K562 (cell line): ENCODE measurements at regions not wholly inside any gene's neighbourhood (a gene's known extent, or its start where the extent isn't known, plus 50 kb on each side); places are given as distances from the start of the nearest gene placed in this dataset.
A peak's percentile ranks its signal among the peaks of the same experiment; 100 is the strongest.

Experiments used
- ARHGAP35 ChIP-seq: fragments of 450-650 bp; IDR thresholded peaks from 2 replicates; pipeline ENCODE4 v1.6.1; 2018; ENCODE audit not compliant: partially characterized antibody
- BHLHE40 ChIP-seq: IDR thresholded peaks from 2 replicates; pipeline ENCODE4 v1.6.1; 2011; ENCODE audit warnings: low read length, improper control_type of control experiment
- CBFA2T2 ChIP-seq: fragments of 450-650 bp; conservative IDR thresholded peaks from 2 replicates; pipeline ENCODE4 v1.6.1; 2017; ENCODE audit warnings: mild to moderate bottlenecking
- ELF2 ChIP-seq: fragments of 250-450 bp; sonication (Bioruptor Pico); IDR thresholded peaks from 2 replicates; pipeline ENCODE4 v1.5.0; 2021; ENCODE audit warnings: mild to moderate bottlenecking
- ESRRB ChIP-seq: fragments of 250-450 bp; sonication (Bioruptor Pico); IDR thresholded peaks from 2 replicates; pipeline ENCODE4 v1.5.0; 2020; ENCODE audit warnings: mild to moderate bottlenecking, moderate library complexity, borderline replicate concordance
- GATAD2A ChIP-seq: fragments of 450-650 bp; IDR thresholded peaks from 2 replicates; pipeline ENCODE4 v1.6.1; 2017
- HMG20B ChIP-seq: fragments of 250-450 bp; sonication (Bioruptor Pico); IDR thresholded peaks from 2 replicates; pipeline ENCODE4 v1.5.0; 2021; ENCODE audit warnings: mild to moderate bottlenecking
- NCOA2 ChIP-seq, 2 experiments: fragments of 450-650 bp; IDR thresholded peaks; 2 replicates each; pipeline ENCODE4 v1.6.1; 2018; ENCODE audit warnings: mild to moderate bottlenecking in 2 of 2, moderate library complexity in 1 of 2; ENCODE audit not compliant: partially characterized antibody in 2 of 2
- NCOR1 ChIP-seq: fragments of 450-650 bp; IDR thresholded peaks from 2 replicates; pipeline ENCODE4 v1.6.1; 2016; ENCODE audit warnings: mild to moderate bottlenecking, moderate library complexity
- NFIX ChIP-seq: fragments of 250-450 bp; sonication (Bioruptor Pico); IDR thresholded peaks from 2 replicates; pipeline ENCODE4 v1.4.0; 2020; ENCODE audit warnings: low read depth, mild to moderate bottlenecking, moderate library complexity
- PURB ChIP-seq: sonication (generic); formaldehyde crosslinking; IDR thresholded peaks from 2 replicates; pipeline ENCODE4 v1.9.0; 2021; ENCODE audit warnings: low read depth, mild to moderate bottlenecking, missing genetic modification reagents
- PYGO2 ChIP-seq: fragments of 450-650 bp; IDR thresholded peaks from 2 replicates; pipeline ENCODE4 v1.6.1; 2016; ENCODE audit warnings: mild to moderate bottlenecking, missing genetic modification characterization, moderate library complexity, missing compliant biosample characterization
- RAD21 ChIP-seq, 2 experiments: fragments of 250-450 bp in 1 of 2; fragments of 450-650 bp in 1 of 2; sonication (Bioruptor Pico) in 1 of 2; formaldehyde crosslinking in 1 of 2; IDR thresholded peaks in 1 of 2; conservative IDR thresholded peaks in 1 of 2; 2 replicates each; pipeline versions ENCODE4 v1.4.0 to v1.8.0; 2020 to 2022; ENCODE audit warnings: mild to moderate bottlenecking in 2 of 2, moderate library complexity in 1 of 2
- RHOXF2B ChIP-seq: fragments of 250-450 bp; sonication (Bioruptor Pico); conservative IDR thresholded peaks from 2 replicates; pipeline ENCODE4 v1.5.1; 2021
- SIN3B ChIP-seq: fragments of 450-650 bp; IDR thresholded peaks from 2 replicates; pipeline ENCODE4 v1.6.1; 2017; ENCODE audit warnings: low read depth, mild to moderate bottlenecking, moderate library complexity
- SMC3 ChIP-seq: conservative IDR thresholded peaks from 2 replicates; pipeline ENCODE4 v1.6.1; 2011; ENCODE audit warnings: low read depth, low read length, improper control_type of control experiment; ENCODE audit not compliant: insufficient read depth
- SP2 ChIP-seq: IDR thresholded peaks from 2 replicates; pipeline ENCODE4 v1.6.1; 2011; ENCODE audit warnings: mild to moderate bottlenecking, low read depth, low read length, moderate library complexity; ENCODE audit not compliant: poor library complexity, severe bottlenecking; ENCODE audit errors: extremely low read depth
- XRCC3 ChIP-seq: fragments of 450-650 bp; IDR thresholded peaks from 2 replicates; pipeline ENCODE4 v1.6.1; 2017; ENCODE audit warnings: mild to moderate bottlenecking, moderate library complexity
- XRCC5 ChIP-seq: fragments of 200-400 bp; formaldehyde crosslinking; IDR thresholded peaks from 2 replicates; pipeline ENCODE4 v1.6.1; 2017; ENCODE audit warnings: low read depth, mild to moderate bottlenecking, low read length
- ZFPM2 ChIP-seq: fragments of 250-450 bp; sonication (Bioruptor Pico); IDR thresholded peaks from 2 replicates; pipeline ENCODE4 v1.5.1; 2022; ENCODE audit warnings: mild to moderate bottlenecking
- ZNF24 ChIP-seq: fragments of 450-650 bp; IDR thresholded peaks from 2 replicates; pipeline ENCODE4 v1.6.1; 2016
- ZNF263 ChIP-seq: sonication (generic); formaldehyde crosslinking; IDR thresholded peaks from 2 replicates; pipeline ENCODE4 v1.8.0; 2022; ENCODE audit warnings: mild to moderate bottlenecking, missing genetic modification reagents, borderline replicate concordance
- ZNF518B ChIP-seq: fragments of 250-450 bp; sonication (Bioruptor Pico); IDR thresholded peaks from 2 replicates; pipeline ENCODE4 v1.5.0; 2021; ENCODE audit warnings: mild to moderate bottlenecking, moderate library complexity
- ZNF561 ChIP-seq: fragments of 450-650 bp; formaldehyde crosslinking; conservative IDR thresholded peaks from 2 replicates; pipeline ENCODE4 v1.4.0; 2020; ENCODE audit warnings: mild to moderate bottlenecking, moderate library complexity
- ZNF57 ChIP-seq: fragments of 450-650 bp; formaldehyde crosslinking; IDR thresholded peaks from 2 replicates; pipeline ENCODE4 v1.4.0; 2020; ENCODE audit warnings: mild to moderate bottlenecking, moderate library complexity
- ZNF830 ChIP-seq: fragments of 250-450 bp; sonication (Bioruptor Pico); IDR thresholded peaks from 2 replicates; pipeline ENCODE4 v1.5.0; 2021; ENCODE audit warnings: mild to moderate bottlenecking
- TF ChIP-seq, protein P1 (sequence below): fragments of 450-650 bp; IDR thresholded peaks from 2 replicates; pipeline ENCODE4 v1.6.1; 2016; ENCODE audit warnings: borderline replicate concordance

DNA sequence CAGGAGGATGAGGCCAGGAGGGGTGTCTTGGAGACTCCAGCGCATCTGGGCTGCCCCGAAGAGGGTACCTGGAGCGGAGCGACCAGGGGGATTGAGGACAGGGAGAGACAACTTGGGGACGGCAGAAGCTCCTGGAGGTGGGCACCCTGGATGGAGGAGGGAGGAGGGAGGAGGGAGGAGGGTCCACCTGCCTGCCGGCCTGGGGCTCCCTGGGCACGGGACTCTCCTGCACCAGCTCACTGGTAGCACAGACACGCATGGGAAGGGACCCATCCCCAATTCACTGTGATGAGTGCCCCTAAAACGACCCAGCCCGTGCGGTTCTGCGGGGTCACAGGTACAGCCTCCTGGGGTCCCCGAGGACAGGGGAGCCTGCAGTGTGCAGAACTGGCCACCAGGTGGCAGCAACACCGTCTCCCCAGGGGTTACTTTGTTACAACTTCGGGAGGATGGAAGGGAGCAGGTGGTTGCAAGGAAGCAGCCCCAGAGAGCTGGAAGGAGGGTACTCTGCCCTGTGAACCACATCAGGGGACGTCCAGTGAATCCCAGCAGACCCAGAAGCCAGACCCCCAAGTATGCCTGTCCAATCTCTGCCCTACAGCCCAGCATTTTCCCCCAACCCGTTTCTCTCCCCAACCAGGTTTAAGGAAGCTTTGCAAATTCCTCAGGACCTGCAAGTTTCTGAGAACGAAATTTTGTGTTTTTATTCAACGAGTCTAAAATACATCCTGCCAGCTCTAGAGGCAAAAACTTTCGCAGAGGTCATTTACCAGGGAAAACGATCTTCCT, 482.4 kb downstream of the NPHP4 start (continued):
- no peak for TF ChIP-seq ELF2
- TF ChIP-seq ZNF57 (CRISPR knock-in tag): no peak
- TF ChIP-seq ZNF24: no peak
- TF ChIP-seq HMG20B: no peak
- TF ChIP-seq SP2: no peak
- no peak for TF ChIP-seq ZFPM2 (CRISPR knock-in tag)
- TF ChIP-seq GATAD2A: no peak
- 0 out of 2 replicates have a peak, but pooled peaks have one; percentile 43 for TF ChIP-seq XRCC5
- TF ChIP-seq ZNF561: no peak
- TF ChIP-seq ZNF830: no peak
- TF ChIP-seq ESRRB (CRISPR knock-in tag): no peak
- TF ChIP-seq CBFA2T2: no peak
- TF ChIP-seq SMC3: peak; percentile 88
- TF ChIP-seq ZNF263 (CRISPR knock-in tag): peak; percentile 84
- TF ChIP-seq RAD21 (CRISPR knock-in tag; conservative IDR thresholded peaks at IDR 0.05 in 1 of 2, IDR thresholded peaks at IDR 0.05 in 1 of 2): peak; percentile 58 to 75
- TF ChIP-seq PYGO2 (tag): no peak
- TF ChIP-seq NCOA2 (IDR thresholded peaks at IDR 0.05; ENCODE audit: partially characterized antibody in 2 of 2): no peak
- TF ChIP-seq NFIX: no peak
- TF ChIP-seq NCOR1: no peak
- TF ChIP-seq XRCC3: no peak
- TF ChIP-seq, protein P1, sequence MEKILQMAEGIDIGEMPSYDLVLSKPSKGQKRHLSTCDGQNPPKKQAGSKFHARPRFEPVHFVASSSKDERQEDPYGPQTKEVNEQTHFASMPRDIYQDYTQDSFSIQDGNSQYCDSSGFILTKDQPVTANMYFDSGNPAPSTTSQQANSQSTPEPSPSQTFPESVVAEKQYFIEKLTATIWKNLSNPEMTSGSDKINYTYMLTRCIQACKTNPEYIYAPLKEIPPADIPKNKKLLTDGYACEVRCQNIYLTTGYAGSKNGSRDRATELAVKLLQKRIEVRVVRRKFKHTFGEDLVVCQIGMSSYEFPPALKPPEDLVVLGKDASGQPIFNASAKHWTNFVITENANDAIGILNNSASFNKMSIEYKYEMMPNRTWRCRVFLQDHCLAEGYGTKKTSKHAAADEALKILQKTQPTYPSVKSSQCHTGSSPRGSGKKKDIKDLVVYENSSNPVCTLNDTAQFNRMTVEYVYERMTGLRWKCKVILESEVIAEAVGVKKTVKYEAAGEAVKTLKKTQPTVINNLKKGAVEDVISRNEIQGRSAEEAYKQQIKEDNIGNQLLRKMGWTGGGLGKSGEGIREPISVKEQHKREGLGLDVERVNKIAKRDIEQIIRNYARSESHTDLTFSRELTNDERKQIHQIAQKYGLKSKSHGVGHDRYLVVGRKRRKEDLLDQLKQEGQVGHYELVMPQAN: no peak
- TF ChIP-seq ARHGAP35: no peak
- TF ChIP-seq RHOXF2B (CRISPR knock-in tag): no peak
- TF ChIP-seq ZNF518B: no peak
- no peak for TF ChIP-seq SIN3B
- no peak for TF ChIP-seq PURB (CRISPR knock-in tag)
- TF ChIP-seq BHLHE40: no peak
